GM19351 (cell line): ENCODE measurements at regions not wholly inside any gene's neighbourhood (a gene's known extent, or its start where the extent isn't known, plus 50 kb on each side); places are given as distances from the start of the nearest gene placed in this dataset.
"Not testable (repeated sequence)": the region's sequence is repeated elsewhere in the genome, so short reads cannot be mapped to it uniquely, and the experiment has no call there.

Experiments
- ATAC-seq: cut with Tn5 transposase; IDR thresholded peaks from one replicate; pipeline ENCODE4 v1.9.1; 2021; ENCODE audit warnings: mild to moderate bottlenecking, moderate library complexity; ENCODE audit not compliant: unreplicated experiment

DNA sequence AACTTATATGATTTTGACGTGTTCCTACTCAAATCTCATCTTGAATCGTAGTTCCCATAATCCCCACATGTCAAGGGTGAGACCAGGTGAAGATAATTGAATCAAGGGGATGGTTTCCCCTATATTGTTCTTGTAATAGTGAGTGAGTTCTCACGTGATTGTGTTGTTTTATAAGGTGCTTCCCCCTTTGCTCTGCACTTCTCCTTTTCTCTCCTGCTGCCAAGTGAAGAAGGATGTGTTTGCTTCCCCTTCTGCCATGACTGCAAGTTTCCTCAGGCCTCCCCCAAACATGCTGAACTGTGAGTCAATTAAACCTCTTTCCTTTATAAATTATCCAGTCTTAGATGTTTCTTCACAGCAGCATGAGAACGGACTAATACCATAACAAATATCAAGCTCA, 83.2 kb downstream of the MANEA start:
- no peak for ATAC-seq

DNA sequence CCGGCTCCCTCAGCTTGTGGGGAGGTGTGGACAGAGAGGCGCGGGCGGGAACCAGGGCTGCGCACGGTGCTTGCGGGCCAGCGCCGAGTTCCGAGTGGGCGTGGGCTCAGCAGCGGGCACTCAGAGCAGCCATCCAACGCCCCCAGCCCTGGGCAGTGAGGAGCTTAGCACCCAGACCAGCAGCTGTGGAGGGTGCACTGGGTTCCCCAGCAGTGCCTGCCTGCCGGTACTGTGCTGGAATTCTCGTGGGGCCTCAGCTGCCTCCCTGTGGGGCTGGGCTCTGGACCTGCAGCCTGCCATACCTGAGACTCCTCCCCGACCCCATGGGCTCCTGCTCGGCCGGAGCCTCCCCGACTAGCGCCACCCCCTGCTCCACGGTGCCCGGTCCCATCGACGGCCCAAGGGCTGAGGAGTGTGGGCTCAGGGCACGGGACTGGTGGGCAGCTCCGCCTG, 92.7 kb downstream of the MANEA start:
- no peak for ATAC-seq

GRCh38 chr6:95676011-95676628, 98.8 kb downstream of the MANEA start:
- no peak for ATAC-seq

DNA sequence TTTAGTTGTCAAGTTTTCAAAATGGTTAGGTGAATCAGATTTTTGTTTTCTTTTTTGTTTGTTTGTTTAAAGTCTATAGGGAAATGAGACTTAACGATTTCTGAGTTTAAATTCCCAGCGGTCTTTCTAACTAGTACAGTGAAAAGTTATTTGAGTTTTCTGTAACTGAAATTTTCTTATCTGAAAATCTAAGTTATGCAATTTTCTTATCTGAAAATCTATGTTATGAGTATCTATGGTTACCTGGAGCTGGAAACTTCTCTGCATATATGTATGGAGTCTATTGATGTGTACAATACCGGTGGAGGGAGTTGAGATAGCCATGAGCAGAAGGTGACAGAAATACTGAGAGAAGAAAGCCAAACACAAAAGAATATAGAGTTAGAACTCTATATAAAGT, 102.6 kb downstream of the MANEA start:
- no peak for ATAC-seq

DNA sequence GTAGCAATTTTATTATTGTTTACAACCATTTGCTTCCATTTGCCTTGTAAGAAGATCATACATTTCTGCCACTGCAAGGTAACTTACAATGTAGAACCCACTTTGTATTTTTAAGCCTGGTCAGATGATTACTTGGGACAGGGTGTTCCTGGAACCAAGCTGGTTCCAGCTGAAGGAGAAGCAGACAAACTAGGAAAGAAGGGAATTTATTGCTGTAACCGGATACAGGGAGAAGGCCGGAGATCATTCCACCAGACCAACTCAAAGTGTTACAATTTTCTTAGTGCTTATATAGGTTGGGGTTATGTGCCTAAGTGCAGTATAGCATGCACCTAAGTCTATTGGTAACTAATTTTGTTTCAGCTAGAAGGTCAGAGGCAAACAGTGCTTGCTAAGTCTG, 104.4 kb downstream of the MANEA start:
- no peak for ATAC-seq

DNA sequence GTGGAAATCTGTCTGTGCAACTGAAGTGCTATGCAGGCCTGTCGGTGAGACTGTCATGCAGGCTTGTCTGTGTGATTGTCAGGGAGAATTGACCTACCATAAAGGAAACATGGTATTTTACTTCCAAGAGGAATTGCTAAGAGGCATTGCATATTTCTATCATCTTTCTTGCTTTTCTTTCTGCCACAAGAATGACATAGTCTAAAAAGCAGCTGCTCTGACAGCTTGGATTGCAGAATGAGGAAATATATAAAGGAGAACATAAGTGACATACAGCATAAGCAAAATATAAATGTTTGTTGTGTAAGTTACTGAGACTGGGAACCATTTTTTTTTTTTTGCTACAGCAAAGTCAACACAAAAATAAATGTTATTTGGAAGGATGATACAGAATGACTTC, 105.1 kb downstream of the MANEA start:
- no peak for ATAC-seq

- ATAC-seq = no peak
Measured at GRCh38 chr6:95685822-95686221, 108.5 kb downstream of the MANEA start.

- no peak for ATAC-seq
Measured at GRCh38 chr6:95686272-95686671, 108.9 kb downstream of the MANEA start.

- ATAC-seq = no peak
Measured at GRCh38 chr6:95686895-95687294, 109.6 kb downstream of the MANEA start.

DNA sequence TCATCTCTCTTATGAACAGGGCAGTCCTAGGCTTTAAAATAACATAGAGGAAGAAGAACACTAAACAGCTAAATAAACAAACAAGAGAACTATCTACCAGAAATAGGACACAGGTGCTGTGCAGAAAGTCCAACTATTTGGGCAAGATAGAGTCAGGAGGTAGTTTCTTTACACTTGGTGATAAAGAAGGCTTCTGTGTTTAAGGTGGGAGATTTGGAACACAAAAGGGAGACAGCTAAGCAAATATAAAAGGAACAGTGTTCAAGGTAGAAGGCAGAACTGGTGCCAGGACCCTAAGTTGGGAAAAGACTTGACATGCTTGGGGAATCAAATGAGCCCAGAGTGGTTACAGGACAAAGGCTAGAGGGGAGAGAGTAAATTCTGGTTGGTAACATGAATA, 110.5 kb downstream of the MANEA start:
- ATAC-seq = no peak

DNA sequence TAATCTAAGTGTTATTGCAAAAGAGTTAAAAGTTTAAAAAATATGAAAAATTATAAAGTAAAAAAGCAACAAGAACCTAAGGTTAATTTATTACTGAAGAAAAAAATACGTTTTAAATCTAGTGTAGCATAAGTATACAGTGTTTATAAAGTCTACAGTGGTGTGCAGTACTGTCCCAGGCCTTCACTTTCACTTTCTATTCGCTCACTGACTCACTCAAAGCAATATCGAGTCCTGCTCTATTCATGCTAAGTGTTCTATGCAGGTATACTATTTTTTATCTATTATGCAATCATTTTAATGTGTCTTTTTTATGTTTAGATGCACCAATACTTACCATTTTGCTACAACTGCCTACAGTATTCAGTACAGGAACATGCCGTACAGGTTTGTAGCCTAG, 113.0 kb downstream of the MANEA start:
- ATAC-seq = peak; percentile 72

DNA sequence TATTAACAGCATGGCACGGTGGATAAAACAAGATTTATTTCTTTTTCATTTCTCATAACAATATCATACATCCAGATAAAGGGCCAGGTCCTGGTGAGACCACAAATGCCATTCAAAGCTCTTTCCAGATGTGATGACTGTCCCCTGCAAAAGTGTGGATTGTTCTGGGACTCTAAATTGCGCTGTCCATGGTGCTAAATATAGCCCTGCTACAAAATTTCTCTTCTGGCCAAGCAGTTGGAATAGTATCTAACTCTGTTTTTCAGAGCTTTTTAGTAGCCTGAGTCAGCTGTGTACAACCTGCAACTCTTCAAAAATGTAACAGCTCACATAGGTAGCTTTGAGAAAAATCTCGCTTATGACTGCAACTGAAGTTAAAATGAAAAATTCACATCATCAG, 115.8 kb downstream of the MANEA start:
- no peak for ATAC-seq

DNA sequence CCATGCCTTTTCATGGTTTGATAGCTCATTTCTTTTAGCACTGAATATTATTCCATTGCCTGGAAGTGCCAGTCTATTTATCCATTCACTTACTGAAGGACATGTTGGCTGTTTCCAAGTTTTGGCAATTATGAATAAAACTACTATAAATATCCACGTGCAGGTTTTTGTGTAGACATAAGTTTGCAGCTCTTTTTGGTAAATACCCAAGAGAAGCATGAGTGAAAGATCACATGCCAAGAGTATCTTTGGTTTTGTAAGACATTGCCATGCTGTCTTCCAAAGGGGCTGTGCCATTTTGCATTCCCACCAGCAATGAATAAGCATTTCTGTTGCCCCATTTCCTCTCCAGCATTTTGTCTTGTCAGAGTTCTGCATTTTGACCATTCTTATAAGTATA, 120.9 kb downstream of the MANEA start:
- ATAC-seq = no peak

DNA sequence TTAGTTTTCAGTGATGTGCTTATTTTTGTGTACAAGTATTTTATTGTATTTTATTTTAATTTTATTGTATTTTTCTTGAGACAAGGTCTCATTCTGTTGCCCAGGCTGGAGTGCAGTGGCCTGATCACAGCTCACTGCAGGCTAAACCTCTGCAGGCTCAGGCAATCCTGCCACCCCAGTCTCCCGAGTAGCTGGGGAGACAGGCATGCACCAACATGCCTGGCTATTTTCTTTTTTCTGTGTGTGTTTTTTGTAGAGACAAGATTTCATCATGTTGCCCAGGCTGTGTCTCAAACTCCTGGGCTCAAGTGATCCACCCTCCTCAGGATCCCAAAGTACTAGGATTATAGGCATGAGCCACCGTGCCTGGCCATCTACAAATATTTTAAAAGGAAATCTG, 146.3 kb downstream of the MANEA start:
- no peak for ATAC-seq

GRCh38 chr6:95725344-95725743, 148.0 kb downstream of the MANEA start:
- ATAC-seq = no peak

DNA sequence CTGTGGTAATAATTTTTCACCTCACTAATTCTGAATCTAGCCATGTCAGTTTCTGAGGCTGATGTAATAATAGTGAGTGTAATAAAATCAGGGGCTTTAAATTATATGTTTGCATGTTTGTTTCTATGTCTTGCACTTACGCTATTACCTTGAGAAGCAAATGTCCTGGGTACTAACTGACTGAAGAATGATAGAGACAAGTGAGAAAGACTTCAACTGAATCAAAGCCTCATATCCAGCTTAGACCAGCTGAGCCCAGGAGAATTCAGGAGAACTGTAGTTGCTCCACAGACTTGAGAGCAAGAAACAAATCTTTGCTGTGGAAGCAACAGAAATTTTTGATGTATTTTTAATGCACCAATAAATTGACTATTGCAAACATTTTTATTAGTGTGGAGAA, 162.8 kb downstream of the MANEA start:
- no peak for ATAC-seq

GRCh38 chr6:95741045-95741444, 163.7 kb downstream of the MANEA start:
- ATAC-seq = no peak

DNA sequence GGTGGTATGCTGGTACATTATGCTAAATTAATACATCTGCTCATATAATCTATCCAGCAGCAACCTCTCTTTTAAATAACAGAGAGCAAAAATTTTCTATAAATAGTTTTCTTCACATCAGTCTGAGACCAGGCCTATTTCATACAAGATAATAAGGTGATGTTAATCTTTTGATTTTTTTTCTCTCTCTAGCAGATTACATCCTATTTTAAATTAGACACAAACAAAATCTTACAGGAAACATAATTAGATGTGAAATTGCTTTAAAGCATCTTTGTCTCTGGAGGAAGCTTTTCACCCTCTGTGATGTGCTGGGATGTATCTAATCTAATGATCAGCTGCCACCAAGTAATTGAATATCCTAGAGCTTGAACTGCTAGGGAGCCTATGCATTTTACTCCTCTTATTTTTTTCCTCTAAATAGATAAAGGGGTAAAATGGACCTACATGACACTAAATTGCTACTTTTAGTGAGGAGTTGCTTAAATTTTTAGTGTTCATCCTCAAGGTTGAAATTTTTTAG, 165.5 kb downstream of the MANEA start:
- ATAC-seq = no peak

GRCh38 chr6:95743591-95743990, 166.3 kb downstream of the MANEA start:
- no peak for ATAC-seq

GRCh38 chr6:95758236-95759069, 181.1 kb downstream of the MANEA start:
- ATAC-seq = not testable (repeated sequence)

GRCh38 chr6:95767897-95768463, 190.6 kb downstream of the MANEA start:
- no peak for ATAC-seq

DNA sequence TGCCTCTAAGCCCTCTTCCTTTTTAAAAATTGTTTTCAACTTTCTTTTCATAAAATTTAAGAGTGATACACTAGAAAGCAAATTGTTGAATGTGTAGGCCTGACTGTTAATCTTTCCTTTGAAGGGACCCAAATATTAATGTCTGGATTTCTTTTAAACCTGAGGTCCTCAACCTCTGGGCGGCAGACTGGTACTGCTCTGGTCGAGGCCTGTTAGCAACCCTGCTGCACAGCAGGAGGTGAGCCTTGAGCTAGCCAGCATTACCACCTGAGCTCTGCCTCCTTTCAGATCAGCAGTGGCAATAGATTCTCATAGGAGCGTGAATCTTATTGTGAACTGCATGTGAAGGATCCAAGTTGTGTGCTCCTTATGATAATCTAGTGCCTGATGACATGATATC, 191.2 kb downstream of the MANEA start:
- ATAC-seq = no peak
